Jurkat, Clone E6-1 (cell line): ENCODE measurements at regions not wholly inside any gene's neighbourhood (a gene's known extent, or its start where the extent isn't known, plus 50 kb on each side); places are given as distances from the start of the nearest gene placed in this dataset.

Experiments
- DNase-seq: peaks from one replicate; pipeline ENCODE4 v3.0.0-alpha.2; 2011; ENCODE audit warnings: low read depth, low spot score
- H3K4me3 ChIP-seq: 2 replicates; pipeline ENCODE4 v1.5.1; 2011; ENCODE audit warnings: mild to moderate bottlenecking, low read length, control low read depth, moderate library complexity

- H3K4me3 ChIP-seq, result no peak overlapping the region
- DNase-seq, result no peak
Measured at GRCh38 chr6:165990216-165990615, 177.4 kb downstream of the TBXT start.

- no peak overlapping the region for H3K4me3 ChIP-seq
- DNase-seq, result no peak
Measured at GRCh38 chr6:165988757-165989456, 178.7 kb downstream of the TBXT start.

GRCh38 chr6:165988302-165988756 is 179.3 kb downstream of the TBXT start:
- H3K4me3 ChIP-seq, result no peak overlapping the region
- no peak for DNase-seq

GRCh38 chr6:165987483-165988301 is 180.0 kb downstream of the TBXT start:
- DNase-seq, result no peak
- H3K4me3 ChIP-seq, result peak overlapping the region; percentile 43

GRCh38 chr6:165986914-165987482 is 180.7 kb downstream of the TBXT start:
- DNase-seq, result peak; percentile 87
- H3K4me3 ChIP-seq, result peak overlapping the region; percentile 43

GRCh38 chr6:165986311-165986913 is 181.2 kb downstream of the TBXT start:
- no peak for DNase-seq
- peak overlapping the region; percentile 43 for H3K4me3 ChIP-seq

- H3K4me3 ChIP-seq, result no peak overlapping the region; the same call in 1 of the 2 replicates
- no peak for DNase-seq
Measured at GRCh38 chr6:165985806-165986299, 181.8 kb downstream of the TBXT start.

GRCh38 chr6:165985281-165985805 is 182.3 kb downstream of the TBXT start:
- no peak overlapping the region for H3K4me3 ChIP-seq
- DNase-seq, result no peak

- H3K4me3 ChIP-seq, result no peak overlapping the region
- DNase-seq, result no peak
Measured at GRCh38 chr6:165984729-165985275, 182.8 kb downstream of the TBXT start.

- no peak for DNase-seq
- no peak overlapping the region for H3K4me3 ChIP-seq
Measured at GRCh38 chr6:165983112-165984072, 184.3 kb downstream of the TBXT start.

GRCh38 chr6:165978476-165978875 is 189.2 kb downstream of the TBXT start:
- no peak overlapping the region for H3K4me3 ChIP-seq
- DNase-seq, result no peak

- no peak for DNase-seq
- no peak overlapping the region for H3K4me3 ChIP-seq
Measured at GRCh38 chr6:165976684-165977083, 191.0 kb downstream of the TBXT start.

- DNase-seq, result no peak
- H3K4me3 ChIP-seq, result no peak overlapping the region
Measured at GRCh38 chr6:165974817-165975216, 192.8 kb downstream of the TBXT start.

GRCh38 chr6:165973473-165973872 is 194.2 kb downstream of the TBXT start:
- DNase-seq, result no peak
- no peak overlapping the region for H3K4me3 ChIP-seq

- DNase-seq, result no peak
- H3K4me3 ChIP-seq, result no peak overlapping the region
Measured at GRCh38 chr6:165972139-165972802, 195.4 kb downstream of the TBXT start.

- DNase-seq, result no peak
- H3K4me3 ChIP-seq, result no peak overlapping the region
Measured at GRCh38 chr6:165971202-165971601, 196.4 kb downstream of the TBXT start.

- DNase-seq, result no peak
- no peak overlapping the region for H3K4me3 ChIP-seq
Measured at GRCh38 chr6:165970001-165970400, 197.7 kb downstream of the TBXT start.
